Endothelial cell of umbilical vein (primary cell): ENCODE measurements at regions not wholly inside any gene's neighbourhood (a gene's known extent, or its start where the extent isn't known, plus 50 kb on each side); places are given as distances from the start of the nearest gene placed in this dataset.
A peak's percentile ranks its signal among the peaks of the same experiment; 100 is the strongest.
"Not testable (repeated sequence)": the region's sequence is repeated elsewhere in the genome, so short reads cannot be mapped to it uniquely, and the experiment has no call there.

Experiments
- BruUV-seq: library from RNA; stranded (reverse); fragments of 400-500 nt; replicated peaks from 2 replicates; lab custom pipeline; 2021; lab: Mats Ljungman, UMichigan
- CTCF ChIA-PET: fragments of 300-600, 350-600 bp; sonication (Branson Sonifier 250); formaldehyde crosslinking; loops from one replicate; lab custom pipeline; 2021; ENCODE audit warnings: antibody characterized with exemption, inconsistent platforms; lab: Charles Lee
- POLR2A ChIA-PET: fragments of 300-600, 350-600 bp; sonication (Branson Sonifier 250); formaldehyde crosslinking; loops from one replicate; lab custom pipeline; 2021; ENCODE audit warnings: antibody characterized with exemption, inconsistent platforms; lab: Charles Lee
- DNase-seq: peaks from one replicate; pipeline ENCODE4 v3.0.0-alpha.2; 2011; ENCODE audit warnings: low read depth, low spot score
- FAIRE-seq: peaks from 2 replicates; lab custom pipeline; 2011; peaks lifted over from hg19 to GRCh38; lab: Jason Lieb, UNC
- H2AFZ ChIP-seq: 2 replicates; pipeline ENCODE4 v1.6.0; 2012; ENCODE audit warnings: low read depth, low read length, control low read depth, inconsistent platforms
- H3K27ac ChIP-seq: 2 replicates; pipeline ENCODE4 v1.5.1; 2011; ENCODE audit warnings: low read depth, mild to moderate bottlenecking, control low read depth, low read length, moderate library complexity; ENCODE audit not compliant: insufficient read depth
- H3K27me3 ChIP-seq, 2 experiments: 2 replicates each; pipeline versions ENCODE4 v1.6.0 to v1.6.1; 2011; ENCODE audit warnings: low read length in 2 of 2, mixed read lengths in 1 of 2; ENCODE audit not compliant: control insufficient read depth in 2 of 2, insufficient read depth in 2 of 2
- H3K36me3 ChIP-seq, 2 experiments: 2 replicates in 1 of 2; 3 replicates in 1 of 2; pipeline ENCODE4 v1.5.1; 2011; ENCODE audit warnings: low read length in 2 of 2, mild to moderate bottlenecking in 1 of 2, moderate library complexity in 1 of 2; ENCODE audit not compliant: control insufficient read depth in 2 of 2, insufficient read depth in 2 of 2; ENCODE audit errors: extremely low read depth in 1 of 2
- H3K4me1 ChIP-seq: 3 replicates; pipeline ENCODE4 v1.5.1; 2011; ENCODE audit warnings: mild to moderate bottlenecking, low read length; ENCODE audit not compliant: control insufficient read depth, insufficient read depth; ENCODE audit errors: extremely low read depth
- H3K4me2 ChIP-seq: 2 replicates; pipeline ENCODE4 v1.6.1; 2011; ENCODE audit warnings: low read length, control low read depth, mixed read lengths; ENCODE audit not compliant: insufficient read depth
- H3K4me3 ChIP-seq, 3 experiments: fragments of 200-600 bp in 1 of 3; sonication (generic), shearing (Covaris generic) in 1 of 3; replicated peaks in 1 of 3; 2 replicates each; pipeline ENCODE4 v1.5.1; 2011 to 2016; ENCODE audit warnings: control low read depth in 3 of 3, low read length in 3 of 3, mild to moderate bottlenecking in 2 of 3, inconsistent platforms in 1 of 3, low read depth in 1 of 3, moderate library complexity in 1 of 3; ENCODE audit not compliant: insufficient read depth in 1 of 3
- H3K79me2 ChIP-seq: 2 replicates; pipeline ENCODE4 v1.6.0; 2012; ENCODE audit warnings: low read length, inconsistent platforms; ENCODE audit not compliant: control insufficient read depth, insufficient read depth
- H3K9ac ChIP-seq: replicated peaks from 2 replicates; pipeline ENCODE3; 2011; ENCODE audit warnings: low read length, control low read depth; ENCODE audit not compliant: insufficient read depth; ENCODE audit errors: extremely low read depth
- H3K9me1 ChIP-seq: replicated peaks from 3 replicates; pipeline ENCODE4 v1.6.0; 2011; ENCODE audit warnings: mild to moderate bottlenecking, low read length; ENCODE audit not compliant: control insufficient read depth, insufficient read depth; ENCODE audit errors: extremely low read depth
- H3K9me3 ChIP-seq: replicated peaks from 2 replicates; pipeline ENCODE4 v1.5.1; 2012; ENCODE audit warnings: low read length, inconsistent platforms; ENCODE audit not compliant: control insufficient read depth, insufficient read depth
- H4K20me1 ChIP-seq: replicated peaks from 2 replicates; pipeline ENCODE3; 2011; ENCODE audit warnings: mild to moderate bottlenecking, low read length; ENCODE audit not compliant: control insufficient read depth, insufficient read depth; ENCODE audit errors: extremely low read depth
- EZH2 ChIP-seq: IDR thresholded peaks from 2 replicates; pipeline ENCODE4 v1.6.1; 2012; ENCODE audit warnings: borderline replicate concordance, low read depth, mild to moderate bottlenecking, moderate library complexity, low read length, inconsistent platforms; ENCODE audit not compliant: severe bottlenecking
- FOS ChIP-seq: IDR thresholded peaks from 2 replicates; pipeline ENCODE4 v1.6.1; 2011; ENCODE audit warnings: mild to moderate bottlenecking, low read length, moderate library complexity, borderline replicate concordance; ENCODE audit not compliant: insufficient read depth
- GATA2 ChIP-seq: IDR thresholded peaks from 2 replicates; pipeline ENCODE4 v1.7.0; 2011; ENCODE audit warnings: low read depth, mild to moderate bottlenecking, moderate library complexity, mixed read lengths, low read length; ENCODE audit not compliant: insufficient read length, insufficient read depth
- JUN ChIP-seq: IDR thresholded peaks from 2 replicates; pipeline ENCODE4 v1.6.1; 2011; ENCODE audit warnings: borderline replicate concordance, low read depth; ENCODE audit not compliant: insufficient read length, insufficient read depth
- MYC ChIP-seq: IDR thresholded peaks from one replicate; pipeline ENCODE4 v1.6.1; 2011; ENCODE audit warnings: mild to moderate bottlenecking, low read depth, low read length
- POLR2A ChIP-seq: IDR thresholded peaks from 2 replicates; pipeline ENCODE4 v1.6.1; 2012; ENCODE audit warnings: low read depth, mild to moderate bottlenecking, control low read depth, low read length
- POLR2AphosphoS5 ChIP-seq: IDR thresholded peaks from 2 replicates; pipeline ENCODE4 v1.6.1; 2012; ENCODE audit warnings: low read depth, mild to moderate bottlenecking, control low read depth, low read length, moderate library complexity; ENCODE audit not compliant: insufficient read depth
- dilution Hi-C: fragments of 300-500 bp; cut with MboI; formaldehyde crosslinking; loops from one replicate; pipeline ENCODE4 v1.15.0; 2019; ENCODE audit warnings: low sequenced_read_pairs; ENCODE audit not compliant: extremely low pct_ligation_motif_present
- intact Hi-C: fragments of 100-400 bp; cut with micrococcal nuclease; formaldehyde crosslinking; loops from one replicate; pipeline ENCODE4 v1.10.0; 2022
- TF ChIP-seq, protein P1 (sequence below): IDR thresholded peaks from 2 replicates; pipeline ENCODE4 v1.6.1; 2011; ENCODE audit not compliant: insufficient read depth, insufficient read length
- TF ChIP-seq, protein P2 (sequence below), 2 donors: IDR thresholded peaks; 1 replicate in 1 of 2; 2 replicates in 1 of 2; pipeline ENCODE4 v1.5.1; 2011; ENCODE audit warnings: low read length in 2 of 2, mild to moderate bottlenecking in 2 of 2, moderate library complexity in 2 of 2, control low read depth in 1 of 2, inconsistent platforms in 1 of 2, low read depth in 1 of 2; ENCODE audit not compliant: insufficient read depth in 1 of 2; ENCODE audit errors: extremely low read depth in 1 of 2

DNA sequence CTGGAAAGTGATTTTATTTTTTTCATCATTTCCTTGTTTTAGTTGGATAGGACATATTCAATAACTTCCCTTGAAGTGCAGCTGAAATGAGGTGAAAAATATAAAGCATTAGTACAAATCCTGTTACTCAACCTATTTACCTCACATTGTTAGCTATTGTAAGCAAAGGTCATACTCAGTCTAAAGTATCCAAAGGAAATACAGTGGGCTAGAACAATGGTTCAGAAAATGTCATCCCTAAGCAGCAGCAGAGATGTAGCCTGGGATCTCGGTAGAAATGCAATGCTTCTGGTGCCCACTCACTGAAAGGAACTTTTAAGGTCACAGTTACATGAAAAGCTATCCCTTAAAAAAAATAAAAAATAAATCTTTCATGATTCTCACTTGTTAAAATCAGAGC, 300.6 kb downstream of the PPP4R3C start:
- peak; percentile 69 for DNase-seq
- H3K4me2 ChIP-seq: no peak overlapping the region

DNA sequence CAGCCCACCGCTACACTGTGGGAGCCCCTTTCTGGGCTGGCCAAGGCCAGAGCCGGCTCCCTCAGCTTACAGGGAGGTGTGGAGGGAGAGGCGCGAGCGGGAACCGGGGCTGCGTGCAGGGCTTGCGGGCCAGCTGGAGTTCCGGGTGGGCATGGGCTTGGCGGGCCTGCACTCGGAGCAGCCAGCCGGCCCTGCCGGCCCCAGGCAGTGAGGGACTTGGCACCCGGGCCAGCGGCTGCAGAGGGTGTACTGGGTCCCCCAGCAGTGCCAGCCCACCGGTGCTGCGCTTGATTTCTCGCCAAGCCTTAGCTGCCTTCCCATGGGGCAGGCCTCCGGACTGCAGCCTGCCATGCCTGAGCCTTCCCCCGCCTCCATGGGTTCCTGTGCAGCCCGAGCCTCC, 306.2 kb downstream of the PPP4R3C start:
- H3K4me3 ChIP-seq, H3K4me2 ChIP-seq, H3K9me3 ChIP-seq, H3K4me1 ChIP-seq, FAIRE-seq, BruUV-seq, H3K27ac ChIP-seq, H3K9me1 ChIP-seq, H3K27me3 ChIP-seq, H2AFZ ChIP-seq, POLR2A ChIA-PET, DNase-seq, H3K79me2 ChIP-seq, H4K20me1 ChIP-seq, H3K9ac ChIP-seq, intact Hi-C loops, dilution Hi-C loops, H3K36me3 ChIP-seq: not testable (repeated sequence)
- CTCF ChIA-PET: interaction anchor here (1.5 kb wide), 1 partner anchor 49 kb away, joined by 3 read pairs; no protein-coding TSS in a partner anchor

More for the DNA sequence above, 300.6 kb downstream of the PPP4R3C start:
- CTCF ChIA-PET: interaction anchor here (1.8 kb wide), 1 partner anchor 24 kb away, joined by 9 read pairs; no protein-coding TSS in a partner anchor
- H3K27me3 ChIP-seq: no peaks in the 10 kb centered on the region
- POLR2A ChIA-PET: no interaction called here
- dilution Hi-C loops: no loop called here
- H3K27ac ChIP-seq: no peak overlapping the region
- H4K20me1 ChIP-seq: no peaks in the 10 kb centered on the region
- no peaks in the 10 kb centered on the region for H3K4me1 ChIP-seq
- H2AFZ ChIP-seq: no peak overlapping the region
- no peaks in the 10 kb centered on the region for H3K9me1 ChIP-seq
- intact Hi-C loops: no loop called here
- TF ChIP-seq EZH2 (no peak), GATA2 (no peak), FOS (no peak), JUN (no peak), MYC (no peak), POLR2A (no peak), POLR2AphosphoS5 (no peak)
- TF ChIP-seq, protein P1, sequence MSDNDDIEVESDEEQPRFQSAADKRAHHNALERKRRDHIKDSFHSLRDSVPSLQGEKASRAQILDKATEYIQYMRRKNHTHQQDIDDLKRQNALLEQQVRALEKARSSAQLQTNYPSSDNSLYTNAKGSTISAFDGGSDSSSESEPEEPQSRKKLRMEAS: no peak
- TF ChIP-seq, protein P2, sequence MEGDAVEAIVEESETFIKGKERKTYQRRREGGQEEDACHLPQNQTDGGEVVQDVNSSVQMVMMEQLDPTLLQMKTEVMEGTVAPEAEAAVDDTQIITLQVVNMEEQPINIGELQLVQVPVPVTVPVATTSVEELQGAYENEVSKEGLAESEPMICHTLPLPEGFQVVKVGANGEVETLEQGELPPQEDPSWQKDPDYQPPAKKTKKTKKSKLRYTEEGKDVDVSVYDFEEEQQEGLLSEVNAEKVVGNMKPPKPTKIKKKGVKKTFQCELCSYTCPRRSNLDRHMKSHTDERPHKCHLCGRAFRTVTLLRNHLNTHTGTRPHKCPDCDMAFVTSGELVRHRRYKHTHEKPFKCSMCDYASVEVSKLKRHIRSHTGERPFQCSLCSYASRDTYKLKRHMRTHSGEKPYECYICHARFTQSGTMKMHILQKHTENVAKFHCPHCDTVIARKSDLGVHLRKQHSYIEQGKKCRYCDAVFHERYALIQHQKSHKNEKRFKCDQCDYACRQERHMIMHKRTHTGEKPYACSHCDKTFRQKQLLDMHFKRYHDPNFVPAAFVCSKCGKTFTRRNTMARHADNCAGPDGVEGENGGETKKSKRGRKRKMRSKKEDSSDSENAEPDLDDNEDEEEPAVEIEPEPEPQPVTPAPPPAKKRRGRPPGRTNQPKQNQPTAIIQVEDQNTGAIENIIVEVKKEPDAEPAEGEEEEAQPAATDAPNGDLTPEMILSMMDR (IDR thresholded peaks at IDR 0.05; ENCODE audit: extremely low read depth in 1 of 2, insufficient read depth in 1 of 2, low read depth in 1 of 2, low read length in 2 of 2): no peak
- BruUV-seq: no TSS peak
- no peak overlapping the region for H3K9ac ChIP-seq
- H3K36me3 ChIP-seq: no peaks in the 10 kb centered on the region
- H3K79me2 ChIP-seq: no peaks in the 10 kb centered on the region
- H3K4me3 ChIP-seq: no peak overlapping the region
- no peaks in the 10 kb centered on the region for H3K9me3 ChIP-seq
- no peak for FAIRE-seq
